ENCODE measurements at regions not wholly inside any gene's neighbourhood (a gene's known extent, or its start where the extent isn't known, plus 50 kb on each side); places are given as distances from the start of the nearest gene placed in this dataset.

- intact Hi-C loops (cut with DNase I), result no loop called here
- H3K4me1 ChIP-seq, result no peaks in the 10 kb centered on the region
- TF ChIP-seq CTCF (IDR thresholded peaks at IDR 0.05), result no peak
- DNase-seq (ENCODE audit: low spot score in 2 of 2), result no peak
- no peaks in the 10 kb centered on the region for H3K27me3 ChIP-seq
- no peaks in the 10 kb centered on the region for H3K36me3 ChIP-seq
- H3K4me3 ChIP-seq, result no peak overlapping the region
- no peaks in the 10 kb centered on the region for H3K9me3 ChIP-seq
- no peak overlapping the region for H3K27ac ChIP-seq
These were observed 54.6 kb upstream of the RNF217 start for GRCh38 chr6:124907596-124907995.

Measured in ascending aorta (tissue), 2 donors.